Erythroblast (primary cell): ENCODE measurements at regions not wholly inside any gene's neighbourhood (a gene's known extent, or its start where the extent isn't known, plus 50 kb on each side); places are given as distances from the start of the nearest gene placed in this dataset.

ENCODE experiments used
- GATA1 ChIP-seq: IDR thresholded peaks from 2 replicates; pipeline ENCODE4 v1.6.1; 2011; ENCODE audit warnings: low read depth, mild to moderate bottlenecking, control low read depth, low read length, moderate library complexity
- POLR2A ChIP-seq: IDR thresholded peaks from 2 replicates; pipeline ENCODE4 v1.6.1; 2011; ENCODE audit warnings: mild to moderate bottlenecking, low read length

DNA sequence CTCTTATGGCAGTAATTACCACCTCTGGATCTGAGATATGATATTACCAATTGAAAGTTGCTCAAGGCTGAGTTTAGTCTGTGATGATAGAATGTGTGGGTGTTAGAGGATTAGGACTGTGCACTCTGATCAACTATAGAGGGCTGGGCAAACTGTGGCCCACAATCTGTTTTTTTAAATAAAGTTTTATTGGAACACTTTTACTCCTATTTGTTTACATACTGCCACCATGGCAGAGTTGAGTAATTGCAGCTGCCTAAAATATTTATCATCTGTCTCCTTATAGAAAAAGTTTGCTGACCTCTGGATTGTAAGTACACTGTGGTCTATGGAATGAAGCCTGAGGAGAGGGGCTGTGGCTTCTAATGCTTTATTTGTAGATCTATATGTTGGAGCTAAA lies 71.5 kb upstream of the N4BP1 start:
- TF ChIP-seq POLR2A (no peak), GATA1 (no peak)
